ENCODE measurements at regions not wholly inside any gene's neighbourhood (a gene's known extent, or its start where the extent isn't known, plus 50 kb on each side); places are given as distances from the start of the nearest gene placed in this dataset.

DNA sequence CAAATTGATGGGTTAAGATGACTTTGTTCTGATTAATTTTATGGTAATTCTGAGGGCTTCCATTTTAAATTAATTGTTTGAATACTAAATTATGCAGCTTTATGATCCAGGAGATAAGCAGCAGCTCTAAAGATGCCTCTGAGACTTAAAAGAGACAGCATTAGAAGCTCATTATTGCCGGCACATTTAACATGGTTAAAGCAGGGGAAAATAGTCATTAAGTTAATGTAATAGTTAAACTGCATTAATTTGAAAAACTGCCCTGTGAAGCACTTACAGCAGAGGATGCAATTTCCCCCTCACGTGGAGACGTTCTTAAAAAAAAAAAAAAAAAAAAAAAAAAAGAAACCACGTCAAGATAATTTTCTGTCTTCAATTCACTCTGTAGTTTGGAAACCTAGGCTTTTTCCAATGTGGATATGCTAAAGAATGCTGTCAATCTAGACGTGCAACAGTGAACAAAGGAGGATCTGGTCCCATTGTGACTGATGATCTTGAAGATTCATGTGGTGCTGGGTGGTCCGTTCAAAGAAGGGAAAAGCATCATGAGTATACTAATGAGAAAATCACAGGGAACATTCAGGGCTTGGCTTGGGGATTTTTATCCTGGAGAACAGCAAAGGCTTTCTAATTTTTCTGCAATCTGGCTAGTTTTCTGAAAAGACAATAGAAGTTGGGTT is 440.6 kb upstream of the HS3ST1 start (continued):
- no peak for TF ChIP-seq EZH2 (IDR thresholded peaks at IDR 0.05; ENCODE audit: low read depth, unreplicated experiment)

DNA sequence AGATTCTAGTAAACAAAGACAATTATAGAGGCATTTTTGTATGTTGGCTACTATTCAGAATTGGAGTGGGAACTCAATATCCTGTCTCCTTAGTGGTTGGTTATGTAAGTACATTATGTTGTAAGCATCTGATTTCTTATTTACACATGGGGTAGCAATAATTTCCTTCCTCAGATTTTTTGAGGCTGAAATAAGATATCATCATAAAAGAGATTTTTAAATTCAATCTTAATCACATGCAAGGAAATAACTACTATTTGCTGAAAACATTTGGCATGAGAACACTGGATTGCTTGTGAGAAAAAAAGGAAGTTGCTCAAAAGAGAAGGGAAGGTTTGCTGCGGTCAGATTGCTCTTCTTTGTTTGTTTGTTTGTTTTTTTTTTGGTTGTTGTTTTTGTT is 437.7 kb upstream of the HS3ST1 start:
- Histone ChIP-seq H3K4me1 (ENCODE audit: insufficient read depth) (no peaks in the 10 kb centered on the region), H3K9me2 (ENCODE audit: insufficient read depth) (no peaks in the 10 kb centered on the region), H3K27ac (ENCODE audit: low read depth) (no peak overlapping the region), H3K27me3 (ENCODE audit: insufficient read depth) (no peaks in the 10 kb centered on the region), H4K20me1 (replicated peaks; ENCODE audit: insufficient read depth) (no peaks in the 10 kb centered on the region), H3F3A (replicated peaks; ENCODE audit: low read depth) (no peaks in the 10 kb centered on the region), H3K79me2 (replicated peaks; ENCODE audit: insufficient read depth) (no peaks in the 10 kb centered on the region), H3K4me2 (no peak overlapping the region), H3K4me3 (no peak overlapping the region), H3K36me3 (ENCODE audit: insufficient read depth) (no peaks in the 10 kb centered on the region), H2AFZ (no peak overlapping the region)
- H3K4me1 Mint-ChIP-seq = no peaks in the 10 kb centered on the region
- peaks cover 2% of the 10 kb centered on the region; the same call in 1 of the 3 replicates for H3K9me3 Mint-ChIP-seq
- no peak overlapping the region for H3K4me3 Mint-ChIP-seq
- ATAC-seq (no peak), DNase-seq (ENCODE audit: low spot score) (no peak)
- TF ChIP-seq, protein P1, sequence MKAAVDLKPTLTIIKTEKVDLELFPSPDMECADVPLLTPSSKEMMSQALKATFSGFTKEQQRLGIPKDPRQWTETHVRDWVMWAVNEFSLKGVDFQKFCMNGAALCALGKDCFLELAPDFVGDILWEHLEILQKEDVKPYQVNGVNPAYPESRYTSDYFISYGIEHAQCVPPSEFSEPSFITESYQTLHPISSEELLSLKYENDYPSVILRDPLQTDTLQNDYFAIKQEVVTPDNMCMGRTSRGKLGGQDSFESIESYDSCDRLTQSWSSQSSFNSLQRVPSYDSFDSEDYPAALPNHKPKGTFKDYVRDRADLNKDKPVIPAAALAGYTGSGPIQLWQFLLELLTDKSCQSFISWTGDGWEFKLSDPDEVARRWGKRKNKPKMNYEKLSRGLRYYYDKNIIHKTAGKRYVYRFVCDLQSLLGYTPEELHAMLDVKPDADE (IDR thresholded peaks at IDR 0.05) = no peak
- TF ChIP-seq ZNF114 (CRISPR knock-in tag; IDR thresholded peaks at IDR 0.05) (no peak), EZH2 (IDR thresholded peaks at IDR 0.05; ENCODE audit: low read depth, unreplicated experiment) (no peak), POLR2AphosphoS5 (IDR thresholded peaks at IDR 0.05; ENCODE audit: low read depth) (no peak)
- TF ChIP-seq, protein P2, sequence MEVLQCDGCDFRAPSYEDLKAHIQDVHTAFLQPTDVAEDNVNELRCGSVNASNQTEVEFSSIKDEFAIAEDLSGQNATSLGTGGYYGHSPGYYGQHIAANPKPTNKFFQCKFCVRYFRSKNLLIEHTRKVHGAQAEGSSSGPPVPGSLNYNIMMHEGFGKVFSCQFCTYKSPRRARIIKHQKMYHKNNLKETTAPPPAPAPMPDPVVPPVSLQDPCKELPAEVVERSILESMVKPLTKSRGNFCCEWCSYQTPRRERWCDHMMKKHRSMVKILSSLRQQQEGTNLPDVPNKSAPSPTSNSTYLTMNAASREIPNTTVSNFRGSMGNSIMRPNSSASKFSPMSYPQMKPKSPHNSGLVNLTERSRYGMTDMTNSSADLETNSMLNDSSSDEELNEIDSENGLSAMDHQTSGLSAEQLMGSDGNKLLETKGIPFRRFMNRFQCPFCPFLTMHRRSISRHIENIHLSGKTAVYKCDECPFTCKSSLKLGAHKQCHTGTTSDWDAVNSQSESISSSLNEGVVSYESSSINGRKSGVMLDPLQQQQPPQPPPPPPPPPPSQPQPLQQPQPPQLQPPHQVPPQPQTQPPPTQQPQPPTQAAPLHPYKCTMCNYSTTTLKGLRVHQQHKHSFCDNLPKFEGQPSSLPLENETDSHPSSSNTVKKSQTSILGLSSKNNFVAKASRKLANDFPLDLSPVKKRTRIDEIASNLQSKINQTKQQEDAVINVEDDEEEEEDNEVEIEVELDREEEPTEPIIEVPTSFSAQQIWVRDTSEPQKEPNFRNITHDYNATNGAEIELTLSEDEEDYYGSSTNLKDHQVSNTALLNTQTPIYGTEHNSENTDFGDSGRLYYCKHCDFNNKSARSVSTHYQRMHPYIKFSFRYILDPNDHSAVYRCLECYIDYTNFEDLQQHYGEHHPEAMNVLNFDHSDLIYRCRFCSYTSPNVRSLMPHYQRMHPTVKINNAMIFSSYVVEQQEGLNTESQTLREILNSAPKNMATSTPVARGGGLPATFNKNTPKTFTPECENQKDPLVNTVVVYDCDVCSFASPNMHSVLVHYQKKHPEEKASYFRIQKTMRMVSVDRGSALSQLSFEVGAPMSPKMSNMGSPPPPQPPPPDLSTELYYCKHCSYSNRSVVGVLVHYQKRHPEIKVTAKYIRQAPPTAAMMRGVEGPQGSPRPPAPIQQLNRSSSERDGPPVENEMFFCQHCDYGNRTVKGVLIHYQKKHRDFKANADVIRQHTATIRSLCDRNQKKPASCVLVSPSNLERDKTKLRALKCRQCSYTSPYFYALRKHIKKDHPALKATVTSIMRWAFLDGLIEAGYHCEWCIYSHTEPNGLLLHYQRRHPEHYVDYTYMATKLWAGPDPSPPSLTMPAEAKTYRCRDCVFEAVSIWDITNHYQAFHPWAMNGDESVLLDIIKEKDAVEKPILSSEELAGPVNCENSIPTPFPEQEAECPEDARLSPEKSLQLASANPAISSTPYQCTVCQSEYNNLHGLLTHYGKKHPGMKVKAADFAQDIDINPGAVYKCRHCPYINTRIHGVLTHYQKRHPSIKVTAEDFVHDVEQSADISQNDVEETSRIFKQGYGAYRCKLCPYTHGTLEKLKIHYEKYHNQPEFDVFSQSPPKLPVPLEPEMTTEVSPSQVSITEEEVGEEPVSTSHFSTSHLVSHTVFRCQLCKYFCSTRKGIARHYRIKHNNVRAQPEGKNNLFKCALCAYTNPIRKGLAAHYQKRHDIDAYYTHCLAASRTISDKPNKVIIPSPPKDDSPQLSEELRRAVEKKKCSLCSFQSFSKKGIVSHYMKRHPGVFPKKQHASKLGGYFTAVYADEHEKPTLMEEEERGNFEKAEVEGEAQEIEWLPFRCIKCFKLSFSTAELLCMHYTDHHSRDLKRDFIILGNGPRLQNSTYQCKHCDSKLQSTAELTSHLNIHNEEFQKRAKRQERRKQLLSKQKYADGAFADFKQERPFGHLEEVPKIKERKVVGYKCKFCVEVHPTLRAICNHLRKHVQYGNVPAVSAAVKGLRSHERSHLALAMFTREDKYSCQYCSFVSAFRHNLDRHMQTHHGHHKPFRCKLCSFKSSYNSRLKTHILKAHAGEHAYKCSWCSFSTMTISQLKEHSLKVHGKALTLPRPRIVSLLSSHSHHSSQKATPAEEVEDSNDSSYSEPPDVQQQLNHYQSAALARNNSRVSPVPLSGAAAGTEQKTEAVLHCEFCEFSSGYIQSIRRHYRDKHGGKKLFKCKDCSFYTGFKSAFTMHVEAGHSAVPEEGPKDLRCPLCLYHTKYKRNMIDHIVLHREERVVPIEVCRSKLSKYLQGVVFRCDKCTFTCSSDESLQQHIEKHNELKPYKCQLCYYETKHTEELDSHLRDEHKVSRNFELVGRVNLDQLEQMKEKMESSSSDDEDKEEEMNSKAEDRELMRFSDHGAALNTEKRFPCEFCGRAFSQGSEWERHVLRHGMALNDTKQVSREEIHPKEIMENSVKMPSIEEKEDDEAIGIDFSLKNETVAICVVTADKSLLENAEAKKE (CRISPR knock-in tag; IDR thresholded peaks at IDR 0.05) = no peak
- no peak overlapping the region for H3K27ac Mint-ChIP-seq
- H3K27me3 Mint-ChIP-seq (ENCODE audit: insufficient read depth, low read depth, poor library complexity) = no peaks in the 10 kb centered on the region
- no peaks in the 10 kb centered on the region; the same call in 2 of the 3 replicates for H3K36me3 Mint-ChIP-seq (ENCODE audit: low read depth)
